Memory B cell (primary cell): ENCODE measurements at regions not wholly inside any gene's neighbourhood (a gene's known extent, or its start where the extent isn't known, plus 50 kb on each side); places are given as distances from the start of the nearest gene placed in this dataset.

Source experiments
- ATAC-seq: fragments of 150-1000 bp; cut with Tn5 transposase; 2 replicates; pipeline ENCODE4 v1.10.0; 2021; ENCODE audit warnings: low read depth, mild to moderate bottlenecking, moderate library complexity
- DNase-seq, 2 donors: peaks; one replicate each; pipeline ENCODE4 v3.0.0; 2022; ENCODE audit warnings: low spot score in 2 of 2
- H3K27ac Mint-ChIP-seq: one replicate; pipeline ENCODE4 v1.8.0; 2022; ENCODE audit warnings: mild to moderate bottlenecking, moderate library complexity, mixed read lengths
- H3K27me3 Mint-ChIP-seq: one replicate; pipeline ENCODE4 v1.8.0; 2022; ENCODE audit warnings: mixed read lengths
- H3K36me3 Mint-ChIP-seq: one replicate; pipeline ENCODE4 v1.8.0; 2022; ENCODE audit warnings: mild to moderate bottlenecking, mixed read lengths
- H3K4me1 Mint-ChIP-seq: one replicate; pipeline ENCODE4 v1.8.0; 2022; ENCODE audit warnings: mixed read lengths
- H3K4me3 Mint-ChIP-seq: one replicate; pipeline ENCODE4 v1.8.0; 2022; ENCODE audit warnings: mild to moderate bottlenecking, moderate library complexity, mixed read lengths
- H3K9me3 Mint-ChIP-seq: one replicate; pipeline ENCODE4 v1.8.0; 2022; ENCODE audit warnings: mixed read lengths

GRCh38 chr5:165877475-165877874, 2372.1 kb downstream of the MAT2B start:
- DNase-seq (no peak), ATAC-seq (no peak)
- Mint-ChIP-seq H3K27me3 (no peaks in the 10 kb centered on the region), H3K4me3 (no peak overlapping the region), H3K27ac (no peak overlapping the region), H3K36me3 (no peaks in the 10 kb centered on the region), H3K9me3 (peaks cover 5% of the 10 kb centered on the region), H3K4me1 (no peaks in the 10 kb centered on the region)

GRCh38 chr5:165881259-165881658, 2375.8 kb downstream of the MAT2B start:
- H3K27me3 Mint-ChIP-seq, result no peaks in the 10 kb centered on the region
- H3K27ac Mint-ChIP-seq, result no peak overlapping the region
- ATAC-seq (no peak), DNase-seq (no peak)
- peaks cover 7% of the 10 kb centered on the region for H3K9me3 Mint-ChIP-seq
- H3K4me3 Mint-ChIP-seq, result no peak overlapping the region
- H3K36me3 Mint-ChIP-seq, result no peaks in the 10 kb centered on the region
- no peaks in the 10 kb centered on the region for H3K4me1 Mint-ChIP-seq

GRCh38 chr5:165882099-165882498, 2376.7 kb downstream of the MAT2B start:
- no peaks in the 10 kb centered on the region for H3K27me3 Mint-ChIP-seq
- no peak overlapping the region for H3K27ac Mint-ChIP-seq
- H3K9me3 Mint-ChIP-seq, result peaks cover 5% of the 10 kb centered on the region
- DNase-seq, result no peak
- H3K4me1 Mint-ChIP-seq, result no peaks in the 10 kb centered on the region
- ATAC-seq, result no peak
- H3K4me3 Mint-ChIP-seq, result no peak overlapping the region
- no peaks in the 10 kb centered on the region for H3K36me3 Mint-ChIP-seq

- H3K4me3 Mint-ChIP-seq, result no peak overlapping the region
- DNase-seq (no peak), ATAC-seq (no peak)
- H3K27me3 Mint-ChIP-seq, result no peaks in the 10 kb centered on the region
- H3K36me3 Mint-ChIP-seq, result no peaks in the 10 kb centered on the region
- peaks cover 5% of the 10 kb centered on the region for H3K9me3 Mint-ChIP-seq
- H3K27ac Mint-ChIP-seq, result no peak overlapping the region
- H3K4me1 Mint-ChIP-seq, result no peaks in the 10 kb centered on the region
Observed at GRCh38 chr5:165885623-165886350, 2380.4 kb downstream of the MAT2B start.

GRCh38 chr5:165887147-165887546, 2381.7 kb downstream of the MAT2B start:
- ATAC-seq (no peak), DNase-seq (no peak)
- Mint-ChIP-seq H3K9me3 (peaks cover 5% of the 10 kb centered on the region), H3K4me3 (no peak overlapping the region), H3K27me3 (no peaks in the 10 kb centered on the region), H3K36me3 (no peaks in the 10 kb centered on the region), H3K4me1 (no peaks in the 10 kb centered on the region), H3K27ac (no peak overlapping the region)

GRCh38 chr5:165892383-165892782, 2387.0 kb downstream of the MAT2B start:
- Mint-ChIP-seq H3K27me3 (no peaks in the 10 kb centered on the region), H3K4me1 (no peaks in the 10 kb centered on the region), H3K27ac (no peak overlapping the region), H3K36me3 (no peaks in the 10 kb centered on the region), H3K4me3 (no peak overlapping the region), H3K9me3 (peaks cover 3% of the 10 kb centered on the region)
- DNase-seq (no peak), ATAC-seq (no peak)

GRCh38 chr5:165894916-165895315, 2389.5 kb downstream of the MAT2B start:
- no peak for DNase-seq
- H3K27ac Mint-ChIP-seq, result no peak overlapping the region

GRCh38 chr5:165903835-165904234, 2387.6 kb upstream of the WWC1 start:
- Mint-ChIP-seq H3K36me3 (no peaks in the 10 kb centered on the region), H3K4me1 (no peaks in the 10 kb centered on the region), H3K4me3 (no peak overlapping the region), H3K9me3 (peaks cover 1% of the 10 kb centered on the region), H3K27me3 (no peaks in the 10 kb centered on the region), H3K27ac (no peak overlapping the region)
- no peak for ATAC-seq
- DNase-seq, result no peak

More at GRCh38 chr5:165894916-165895315, 2389.5 kb downstream of the MAT2B start:
- peaks cover 3% of the 10 kb centered on the region for H3K9me3 Mint-ChIP-seq
- no peaks in the 10 kb centered on the region for H3K27me3 Mint-ChIP-seq
- no peak for ATAC-seq
- H3K4me3 Mint-ChIP-seq, result no peak overlapping the region
- H3K36me3 Mint-ChIP-seq, result no peaks in the 10 kb centered on the region
- no peaks in the 10 kb centered on the region for H3K4me1 Mint-ChIP-seq

GRCh38 chr5:165906871-165907270, 2384.6 kb upstream of the WWC1 start:
- Mint-ChIP-seq H3K36me3 (no peaks in the 10 kb centered on the region), H3K4me3 (no peak overlapping the region), H3K27ac (no peak overlapping the region), H3K4me1 (no peaks in the 10 kb centered on the region), H3K27me3 (no peaks in the 10 kb centered on the region), H3K9me3 (peaks cover 9% of the 10 kb centered on the region)
- DNase-seq (no peak), ATAC-seq (no peak)

- no peaks in the 10 kb centered on the region for H3K4me1 Mint-ChIP-seq
- DNase-seq (no peak), ATAC-seq (no peak)
- H3K27me3 Mint-ChIP-seq, result no peaks in the 10 kb centered on the region
- no peaks in the 10 kb centered on the region for H3K36me3 Mint-ChIP-seq
- H3K27ac Mint-ChIP-seq, result no peak overlapping the region
- H3K9me3 Mint-ChIP-seq, result peaks cover 15% of the 10 kb centered on the region
- H3K4me3 Mint-ChIP-seq, result no peak overlapping the region
Observed at GRCh38 chr5:165913059-165913458, 2378.4 kb upstream of the WWC1 start.

- ATAC-seq (no peak), DNase-seq (no peak)
- Mint-ChIP-seq H3K9me3 (peaks cover 13% of the 10 kb centered on the region), H3K36me3 (no peaks in the 10 kb centered on the region), H3K27ac (no peak overlapping the region), H3K27me3 (no peaks in the 10 kb centered on the region), H3K4me3 (no peak overlapping the region), H3K4me1 (no peaks in the 10 kb centered on the region)
Observed at GRCh38 chr5:165914456-165914855, 2377.0 kb upstream of the WWC1 start.

- H3K36me3 Mint-ChIP-seq, result no peaks in the 10 kb centered on the region
- ATAC-seq, result no peak
- no peak for DNase-seq
- H3K27me3 Mint-ChIP-seq, result no peaks in the 10 kb centered on the region
- no peak overlapping the region for H3K27ac Mint-ChIP-seq
- peaks cover 10% of the 10 kb centered on the region for H3K9me3 Mint-ChIP-seq
- H3K4me3 Mint-ChIP-seq, result no peak overlapping the region
- no peaks in the 10 kb centered on the region for H3K4me1 Mint-ChIP-seq
Observed at GRCh38 chr5:165919196-165919595, 2372.2 kb upstream of the WWC1 start.

- ATAC-seq, result no peak
- Mint-ChIP-seq H3K27ac (no peak overlapping the region), H3K36me3 (no peaks in the 10 kb centered on the region), H3K27me3 (no peaks in the 10 kb centered on the region), H3K9me3 (peaks cover 10% of the 10 kb centered on the region), H3K4me3 (no peak overlapping the region), H3K4me1 (no peaks in the 10 kb centered on the region)
- DNase-seq, result no peak
Observed at GRCh38 chr5:165920655-165921054, 2370.8 kb upstream of the WWC1 start.

GRCh38 chr5:165928971-165929370, 2362.5 kb upstream of the WWC1 start:
- Mint-ChIP-seq H3K4me3 (no peak overlapping the region), H3K27ac (no peak overlapping the region), H3K4me1 (no peaks in the 10 kb centered on the region), H3K36me3 (no peaks in the 10 kb centered on the region), H3K27me3 (no peaks in the 10 kb centered on the region), H3K9me3 (peaks cover 1% of the 10 kb centered on the region)
- ATAC-seq, result no peak
- DNase-seq, result no peak

- DNase-seq (no peak), ATAC-seq (no peak)
- peaks cover 4% of the 10 kb centered on the region for H3K9me3 Mint-ChIP-seq
- H3K4me1 Mint-ChIP-seq, result no peaks in the 10 kb centered on the region
- H3K4me3 Mint-ChIP-seq, result no peak overlapping the region
- no peaks in the 10 kb centered on the region for H3K36me3 Mint-ChIP-seq
- H3K27me3 Mint-ChIP-seq, result no peaks in the 10 kb centered on the region
- no peak overlapping the region for H3K27ac Mint-ChIP-seq
Observed at GRCh38 chr5:165940541-165940940, 2350.9 kb upstream of the WWC1 start.
